ENCODE measurements at regions not wholly inside any gene's neighbourhood (a gene's known extent, or its start where the extent isn't known, plus 50 kb on each side); places are given as distances from the start of the nearest gene placed in this dataset.

- TF ChIP-seq POLR2A (IDR thresholded peaks at IDR 0.05), result no peak
- no peak for TF ChIP-seq CTCF (IDR thresholded peaks at IDR 0.05)
Measured at GRCh38 chr2:180705551-180705950, 274.9 kb upstream of the UBE2E3 start.
